GM23338 (cell line): ENCODE measurements at regions not wholly inside any gene's neighbourhood (a gene's known extent, or its start where the extent isn't known, plus 50 kb on each side); places are given as distances from the start of the nearest gene placed in this dataset.
A peak's percentile ranks its signal among the peaks of the same experiment; 100 is the strongest.

Experiments
- ATAC-seq: fragments of 200-7000 bp; cut with Tn5 transposase; 3 replicates; pipeline ENCODE4 v1.9.1; 2020
- DNase-seq: peaks from one replicate; pipeline ENCODE4 v3.0.0-alpha.2; 2015; ENCODE audit warnings: low spot score
- H2AFZ ChIP-seq: fragments of 200-600 bp; sonication (generic); 2 replicates; pipeline ENCODE4 v1.8.0; 2016; ENCODE audit warnings: antibody characterized with exemption, mild to moderate bottlenecking, moderate library complexity
- H3F3A ChIP-seq: fragments of 200-600 bp; sonication (generic); replicated peaks from 2 replicates; pipeline ENCODE4 v1.8.0; 2017; ENCODE audit warnings: antibody characterized with exemption, mixed run types, low read depth
- H3K27ac ChIP-seq: fragments of 200-600 bp; sonication (generic); 2 replicates; pipeline ENCODE4 v1.6.1; 2016; ENCODE audit warnings: low read depth
- H3K27me3 ChIP-seq: fragments of 200-600 bp; sonication (generic); 2 replicates; pipeline ENCODE4 v1.8.0; 2016; ENCODE audit warnings: mild to moderate bottlenecking, mixed run types, moderate library complexity; ENCODE audit not compliant: insufficient read depth
- H3K36me3 ChIP-seq: fragments of 200-600 bp; sonication (generic); 2 replicates; pipeline ENCODE4 v1.8.0; 2016; ENCODE audit warnings: mild to moderate bottlenecking; ENCODE audit not compliant: insufficient read depth
- H3K4me1 ChIP-seq: fragments of 200-600 bp; sonication (generic); 2 replicates; pipeline ENCODE4 v1.8.0; 2016; ENCODE audit warnings: mild to moderate bottlenecking, moderate library complexity; ENCODE audit not compliant: insufficient read depth
- H3K4me2 ChIP-seq: fragments of 200-600 bp; sonication (generic); 2 replicates; pipeline ENCODE4 v1.7.1; 2017; ENCODE audit warnings: mixed run types
- H3K4me3 ChIP-seq: fragments of 200-600 bp; sonication (generic); 2 replicates; pipeline ENCODE4 v1.6.1; 2016; ENCODE audit warnings: mixed run types
- H3K79me2 ChIP-seq: fragments of 200-600 bp; sonication (generic); replicated peaks from 2 replicates; pipeline ENCODE4 v1.8.0; 2017; ENCODE audit warnings: mild to moderate bottlenecking; ENCODE audit not compliant: insufficient read depth
- H3K9me2 ChIP-seq: fragments of 200-600 bp; sonication (generic); 2 replicates; pipeline ENCODE4 v1.8.0; 2017; ENCODE audit not compliant: insufficient read depth
- H4K20me1 ChIP-seq: fragments of 200-600 bp; sonication (generic); replicated peaks from 2 replicates; pipeline ENCODE4 v1.8.0; 2017; ENCODE audit warnings: mild to moderate bottlenecking; ENCODE audit not compliant: insufficient read depth
- H3K27ac Mint-ChIP-seq: 2 replicates; pipeline ENCODE4 v1.8.0; 2020; ENCODE audit warnings: inconsistent platforms, mild to moderate bottlenecking, moderate library complexity, mixed read lengths
- H3K27me3 Mint-ChIP-seq: 3 replicates; pipeline ENCODE4 v1.8.0; 2022; ENCODE audit warnings: low read depth, mild to moderate bottlenecking, moderate library complexity, mixed read lengths, inconsistent platforms; ENCODE audit not compliant: insufficient read depth, poor library complexity
- H3K36me3 Mint-ChIP-seq: 3 replicates; pipeline ENCODE4 v1.8.0; 2021; ENCODE audit warnings: low read depth, mild to moderate bottlenecking, inconsistent platforms, moderate library complexity, mixed read lengths
- H3K4me1 Mint-ChIP-seq: 3 replicates; pipeline ENCODE4 v1.8.0; 2020; ENCODE audit warnings: mild to moderate bottlenecking, inconsistent platforms, mixed read lengths
- H3K4me3 Mint-ChIP-seq: 3 replicates; pipeline ENCODE4 v1.8.0; 2021; ENCODE audit warnings: moderate library complexity, mild to moderate bottlenecking, inconsistent platforms, mixed read lengths
- H3K9me3 Mint-ChIP-seq: 3 replicates; pipeline ENCODE4 v1.8.0; 2020; ENCODE audit warnings: moderate library complexity, mild to moderate bottlenecking, inconsistent platforms, mixed read lengths
- CTCF ChIP-seq, 2 experiments: fragments of 200-600 bp in 1 of 2; sonication (generic) in 1 of 2; conservative IDR thresholded peaks; 2 replicates each; pipeline versions ENCODE4 v1.5.1 to v1.6.1; 2016 to 2017; ENCODE audit warnings: antibody characterized with exemption in 2 of 2, low read depth in 2 of 2, mild to moderate bottlenecking in 2 of 2, moderate library complexity in 1 of 2
- ETS1 ChIP-seq: IDR thresholded peaks from 2 replicates; pipeline ENCODE4 v1.6.1; 2016; ENCODE audit warnings: antibody characterized with exemption
- EZH2 ChIP-seq: fragments of 200-600 bp; sonication (generic); IDR thresholded peaks from one replicate; pipeline ENCODE4 v1.8.0; 2017; ENCODE audit warnings: antibody characterized with exemption, mild to moderate bottlenecking, low read depth; ENCODE audit not compliant: unreplicated experiment
- ZNF462 ChIP-seq: fragments of 250-450 bp; sonication (Bioruptor Pico); IDR thresholded peaks from 2 replicates; pipeline ENCODE4 v1.5.0; 2020; ENCODE audit warnings: mild to moderate bottlenecking, moderate library complexity
- TF ChIP-seq, protein P1 (sequence below): IDR thresholded peaks from one replicate; pipeline ENCODE4 v1.6.1; 2018; ENCODE audit warnings: antibody characterized with exemption; ENCODE audit not compliant: unreplicated experiment

DNA sequence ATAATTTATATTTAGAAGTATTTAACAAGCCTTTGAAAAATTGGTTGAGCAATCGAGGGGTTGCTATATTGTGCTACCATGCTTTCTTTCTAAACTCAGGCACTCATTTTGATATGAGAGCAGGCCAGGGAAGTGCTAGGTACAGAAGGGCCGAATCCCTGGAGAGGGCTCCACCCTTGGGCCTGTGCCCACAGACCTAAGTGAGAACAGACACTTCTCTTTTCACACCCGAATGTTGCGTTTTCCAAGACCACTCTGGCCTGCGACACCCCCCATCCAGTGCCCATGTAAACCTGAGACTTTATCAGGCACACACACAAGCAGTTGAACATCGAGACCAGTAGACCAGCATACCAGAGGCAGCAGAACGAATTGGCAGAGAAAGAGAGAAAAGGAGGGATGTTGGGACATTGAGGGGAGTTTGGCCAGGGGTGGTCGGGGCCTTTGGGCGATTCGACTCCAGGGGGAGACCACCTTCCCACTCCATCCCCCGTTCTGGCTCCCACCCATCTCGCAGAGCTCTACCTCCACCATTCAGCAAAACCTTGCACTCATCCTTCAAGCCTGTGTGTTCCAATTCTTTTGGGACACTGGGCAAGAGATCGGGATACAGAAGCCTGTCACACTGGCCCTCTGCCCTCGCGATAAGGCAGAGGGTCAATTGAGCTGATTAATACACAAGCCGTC, 134.8 kb downstream of the FBXO4 start:
- H3K79me2 ChIP-seq = no peaks in the 10 kb centered on the region
- peaks cover 6% of the 10 kb centered on the region; the same call in 1 of the 3 replicates for H3K9me3 Mint-ChIP-seq
- H3K27ac ChIP-seq = no peak overlapping the region
- H3K4me3 Mint-ChIP-seq = no peak overlapping the region
- H3K27me3 ChIP-seq = no peaks in the 10 kb centered on the region
- no peak overlapping the region for H3K4me2 ChIP-seq
- H3K27ac Mint-ChIP-seq = no peak overlapping the region
- H3K4me1 ChIP-seq = no peaks in the 10 kb centered on the region
- no peak for TF ChIP-seq ETS1
- no peak for TF ChIP-seq ZNF462
- TF ChIP-seq EZH2 = no peak
- no peak for TF ChIP-seq CTCF (conservative IDR thresholded peaks at IDR 0.05; ENCODE audit: low read depth in 2 of 2)
- TF ChIP-seq, protein P1, sequence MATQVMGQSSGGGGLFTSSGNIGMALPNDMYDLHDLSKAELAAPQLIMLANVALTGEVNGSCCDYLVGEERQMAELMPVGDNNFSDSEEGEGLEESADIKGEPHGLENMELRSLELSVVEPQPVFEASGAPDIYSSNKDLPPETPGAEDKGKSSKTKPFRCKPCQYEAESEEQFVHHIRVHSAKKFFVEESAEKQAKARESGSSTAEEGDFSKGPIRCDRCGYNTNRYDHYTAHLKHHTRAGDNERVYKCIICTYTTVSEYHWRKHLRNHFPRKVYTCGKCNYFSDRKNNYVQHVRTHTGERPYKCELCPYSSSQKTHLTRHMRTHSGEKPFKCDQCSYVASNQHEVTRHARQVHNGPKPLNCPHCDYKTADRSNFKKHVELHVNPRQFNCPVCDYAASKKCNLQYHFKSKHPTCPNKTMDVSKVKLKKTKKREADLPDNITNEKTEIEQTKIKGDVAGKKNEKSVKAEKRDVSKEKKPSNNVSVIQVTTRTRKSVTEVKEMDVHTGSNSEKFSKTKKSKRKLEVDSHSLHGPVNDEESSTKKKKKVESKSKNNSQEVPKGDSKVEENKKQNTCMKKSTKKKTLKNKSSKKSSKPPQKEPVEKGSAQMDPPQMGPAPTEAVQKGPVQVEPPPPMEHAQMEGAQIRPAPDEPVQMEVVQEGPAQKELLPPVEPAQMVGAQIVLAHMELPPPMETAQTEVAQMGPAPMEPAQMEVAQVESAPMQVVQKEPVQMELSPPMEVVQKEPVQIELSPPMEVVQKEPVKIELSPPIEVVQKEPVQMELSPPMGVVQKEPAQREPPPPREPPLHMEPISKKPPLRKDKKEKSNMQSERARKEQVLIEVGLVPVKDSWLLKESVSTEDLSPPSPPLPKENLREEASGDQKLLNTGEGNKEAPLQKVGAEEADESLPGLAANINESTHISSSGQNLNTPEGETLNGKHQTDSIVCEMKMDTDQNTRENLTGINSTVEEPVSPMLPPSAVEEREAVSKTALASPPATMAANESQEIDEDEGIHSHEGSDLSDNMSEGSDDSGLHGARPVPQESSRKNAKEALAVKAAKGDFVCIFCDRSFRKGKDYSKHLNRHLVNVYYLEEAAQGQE = no peak
- no peak for ATAC-seq
- H3K36me3 ChIP-seq = no peaks in the 10 kb centered on the region
- no peaks in the 10 kb centered on the region for H3K4me1 Mint-ChIP-seq
- H4K20me1 ChIP-seq = no peaks in the 10 kb centered on the region
- H3K4me3 ChIP-seq = no peak overlapping the region
- peak overlapping the region; percentile 72; the same call in 1 of the 2 replicates for H2AFZ ChIP-seq
- H3K36me3 Mint-ChIP-seq = no peaks in the 10 kb centered on the region
- no peaks in the 10 kb centered on the region for H3F3A ChIP-seq
- no peaks in the 10 kb centered on the region for H3K9me2 ChIP-seq
- H3K27me3 Mint-ChIP-seq = no peaks in the 10 kb centered on the region
- DNase-seq = no peak
